ENCODE measurements at regions not wholly inside any gene's neighbourhood (a gene's known extent, or its start where the extent isn't known, plus 50 kb on each side); places are given as distances from the start of the nearest gene placed in this dataset.

GRCh38 chr10:128629111-128630096 lies 503.2 kb upstream of the MKI67 start:
- no peaks in the 10 kb centered on the region for H4K20me1 ChIP-seq (ENCODE audit: insufficient read depth)
- H3K36me3 ChIP-seq (replicated peaks in 1 of 2; ENCODE audit: control insufficient read depth in 1 of 2, insufficient read depth in 2 of 2, low read length in 1 of 2), result no peaks in the 10 kb centered on the region
- DNase-seq, result no peak
- H3K9me3 ChIP-seq, result 0 out of 2 replicates have a peak, but pooled peaks cover 4% of the 10 kb centered on the region
- 21% methylated on average over 9 of the region's 17 CpGs for WGBS (ENCODE audit: low lambda C conversion rate)
- H3F3A ChIP-seq (replicated peaks; ENCODE audit: insufficient read depth), result no peaks in the 10 kb centered on the region
- H3K4me2 ChIP-seq, result no peak overlapping the region
- H3K27ac ChIP-seq (ENCODE audit: low read depth in 2 of 2, low read length in 1 of 2), result no peak overlapping the region
- H3K79me2 ChIP-seq (ENCODE audit: insufficient read depth), result no peaks in the 10 kb centered on the region
- TF ChIP-seq YY1 (IDR thresholded peaks at IDR 0.05; ENCODE audit: low read depth) (no peak), NFIC (IDR thresholded peaks at IDR 0.05; ENCODE audit: borderline replicate concordance) (no peak), SIN3A (IDR thresholded peaks at IDR 0.05; ENCODE audit: borderline replicate concordance, low read depth, low read length) (no peak), TCF12 (IDR thresholded peaks at IDR 0.05) (no peak), CTCF (IDR thresholded peaks at IDR 0.05) (no peak), RXRA (IDR thresholded peaks at IDR 0.05; ENCODE audit: borderline replicate concordance, low read depth) (no peak), MEF2A (IDR thresholded peaks at IDR 0.05; ENCODE audit: borderline replicate concordance, low read depth) (no peak), NRF1 (IDR thresholded peaks at IDR 0.05; ENCODE audit: low read depth, low read length) (no peak), IRF3 (IDR thresholded peaks at IDR 0.05; ENCODE audit: low read depth, low read length) (no peak), TEAD4 (IDR thresholded peaks at IDR 0.05; ENCODE audit: borderline replicate concordance, insufficient read depth) (no peak), POLR2AphosphoS5 (IDR thresholded peaks at IDR 0.05; ENCODE audit: low read depth, low read length) (no peak), CHD2 (IDR thresholded peaks at IDR 0.05; ENCODE audit: low read length, partially characterized antibody) (no peak), USF1 (IDR thresholded peaks at IDR 0.05; ENCODE audit: borderline replicate concordance, low read depth) (no peak), ZBTB33 (IDR thresholded peaks at IDR 0.05; ENCODE audit: borderline replicate concordance, low read depth) (no peak), RCOR1 (IDR thresholded peaks at IDR 0.05; ENCODE audit: low read length) (no peak), GABPA (IDR thresholded peaks at IDR 0.05; ENCODE audit: low read depth) (no peak)
- CTCF ChIA-PET, result interaction anchor here (0.7 to 1.9 kb wide), 3 partner anchors 8 to 38 kb away, joined by 3 to 7 read pairs (median 5); no protein-coding TSS in a partner anchor
- H3K9ac ChIP-seq, result no peak overlapping the region
- H3K9me2 ChIP-seq, result no peaks in the 10 kb centered on the region
- no peak overlapping the region for H3K4me3 ChIP-seq (ENCODE audit: low read depth in 2 of 2, low read length in 1 of 2)
- POLR2A ChIA-PET, result no interaction called here
- H3K4me1 ChIP-seq (ENCODE audit: control insufficient read depth in 1 of 2, insufficient read depth in 2 of 2, low read depth in 1 of 2, low read length in 1 of 2), result peaks cover 0 to 6% of the 10 kb centered on the region in 2 experiments; a peak in 1 of 4 replicates
- H2AFZ ChIP-seq (ENCODE audit: low read depth), result no peak overlapping the region
- no peaks in the 10 kb centered on the region for H3K27me3 ChIP-seq (ENCODE audit: insufficient read depth)
